ENCODE measurements at regions not wholly inside any gene's neighbourhood (a gene's known extent, or its start where the extent isn't known, plus 50 kb on each side); places are given as distances from the start of the nearest gene placed in this dataset.

DNA sequence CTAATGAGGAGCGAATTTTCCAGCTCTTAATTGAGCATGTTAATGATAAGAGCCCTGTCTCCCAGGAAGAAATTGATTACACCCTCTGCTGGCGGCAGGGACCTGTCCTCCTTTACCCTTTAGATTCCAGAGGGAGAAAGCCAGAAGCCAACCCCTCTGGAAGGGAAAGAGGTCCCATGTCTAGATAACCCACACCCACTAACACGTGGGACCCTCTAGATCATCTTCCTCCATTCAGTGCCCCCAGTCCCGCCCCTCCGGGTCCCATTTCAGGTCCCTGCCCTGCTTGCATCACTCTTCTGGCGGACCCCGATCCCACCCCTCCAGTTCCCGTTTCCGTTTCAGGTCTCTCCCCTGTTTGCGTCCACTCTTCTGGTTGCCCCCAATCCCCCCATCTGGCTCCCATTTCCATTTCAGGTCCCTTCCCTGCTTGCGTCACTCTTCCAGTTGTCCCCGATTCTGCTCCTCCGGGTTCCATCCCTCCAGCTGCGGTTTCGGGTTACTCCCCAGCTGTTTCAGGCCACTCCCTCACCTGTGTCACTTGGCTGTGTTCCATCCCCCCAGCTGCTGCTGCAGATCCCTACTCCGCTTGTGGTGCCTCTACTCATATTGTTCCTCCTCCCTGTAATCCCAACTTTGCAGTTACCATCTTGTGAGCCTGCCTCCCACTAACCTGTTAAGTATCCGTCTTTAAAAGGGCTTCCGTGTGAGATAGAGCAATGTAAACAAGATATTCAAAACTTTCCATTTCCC lies 202.4 kb downstream of the SH2D4B start:
- TF ChIP-seq CTCF (IDR thresholded peaks at IDR 0.05) (no peak), POLR2AphosphoS5 (IDR thresholded peaks at IDR 0.05) (no peak)

All from esophagus muscularis mucosa (tissue), 3 donors.